DMS 273 (cell line): ENCODE measurements at regions not wholly inside any gene's neighbourhood (a gene's known extent, or its start where the extent isn't known, plus 50 kb on each side); places are given as distances from the start of the nearest gene placed in this dataset.

Experiments
- DNase-seq: peaks from one replicate; lab custom pipeline; 2025; ENCODE audit not compliant: unreplicated experiment; lab: John Stamatoyannopoulos, UW

GRCh38 chr2:173666171-173666888 lies 298.8 kb downstream of the SP3 start:
- peak; percentile 9 for DNase-seq

- no peak for DNase-seq
Observed at GRCh38 chr2:173667014-173667413, 298.2 kb downstream of the SP3 start.

GRCh38 chr2:173667415-173667814 lies 297.8 kb downstream of the SP3 start:
- peak; percentile 15 for DNase-seq

- DNase-seq: no peak
Observed at GRCh38 chr2:173669271-173669853, 295.8 kb downstream of the SP3 start.

- DNase-seq: no peak
Observed at GRCh38 chr2:173669888-173670287, 295.3 kb downstream of the SP3 start.

GRCh38 chr2:173672573-173673340 lies 292.4 kb downstream of the SP3 start:
- DNase-seq: peak; percentile 17

- peak; percentile 93 for DNase-seq
Observed at GRCh38 chr2:173673640-173674039, 291.5 kb downstream of the SP3 start.

- no peak for DNase-seq
Observed at GRCh38 chr2:173676647-173677046, 288.5 kb downstream of the SP3 start.

GRCh38 chr2:173678186-173678585 lies 287.0 kb downstream of the SP3 start:
- no peak for DNase-seq

GRCh38 chr2:173680574-173680973 lies 284.6 kb downstream of the SP3 start:
- no peak for DNase-seq

- no peak for DNase-seq
Observed at GRCh38 chr2:173681881-173682650, 283.1 kb downstream of the SP3 start.

- no peak for DNase-seq
Observed at GRCh38 chr2:173684896-173685459, 280.2 kb downstream of the SP3 start.

GRCh38 chr2:173690349-173690748 lies 274.8 kb downstream of the SP3 start:
- DNase-seq: no peak

- no peak for DNase-seq
Observed at GRCh38 chr2:173692068-173692467, 273.1 kb downstream of the SP3 start.

GRCh38 chr2:173693044-173693589 lies 272.1 kb downstream of the SP3 start:
- no peak for DNase-seq

GRCh38 chr2:173696274-173696673 lies 268.9 kb downstream of the SP3 start:
- peak; percentile 65 for DNase-seq

- no peak for DNase-seq
Observed at GRCh38 chr2:173697929-173698328, 267.2 kb downstream of the SP3 start.

GRCh38 chr2:173705656-173706055 lies 259.5 kb downstream of the SP3 start:
- peak; percentile 77 for DNase-seq

GRCh38 chr2:173706936-173707335 lies 258.2 kb downstream of the SP3 start:
- DNase-seq: no peak

GRCh38 chr2:173708806-173709205 lies 256.4 kb downstream of the SP3 start:
- peak; percentile 11 for DNase-seq

GRCh38 chr2:173711816-173712215 lies 253.4 kb downstream of the SP3 start:
- DNase-seq: no peak
